ENCODE measurements at regions not wholly inside any gene's neighbourhood (a gene's known extent, or its start where the extent isn't known, plus 50 kb on each side); places are given as distances from the start of the nearest gene placed in this dataset.

- H3K9ac ChIP-seq (ENCODE audit: low read length) = no peak overlapping the region
- no peak overlapping the region for H3K27ac ChIP-seq (ENCODE audit: low read depth, low read length)
- Mint-ChIP-seq H3K27me3 (ENCODE audit: low read depth, unreplicated experiment) (no peaks in the 10 kb centered on the region), H3K36me3 (ENCODE audit: low read depth, unreplicated experiment) (no peaks in the 10 kb centered on the region), H3K9me3 (ENCODE audit: unreplicated experiment) (peaks cover 5% of the 10 kb centered on the region), H3K4me3 (ENCODE audit: unreplicated experiment) (no peak overlapping the region), H3K27ac (ENCODE audit: unreplicated experiment) (no peak overlapping the region), H3K4me1 (ENCODE audit: low read depth, unreplicated experiment) (peaks cover 17% of the 10 kb centered on the region)
- H3K27me3 ChIP-seq (ENCODE audit: insufficient read depth, low read length) = peaks cover 2% of the 10 kb centered on the region
- no peak overlapping the region for H3K4me3 ChIP-seq (ENCODE audit: insufficient read depth, low read depth, low read length)
- no peaks in the 10 kb centered on the region for H3K36me3 ChIP-seq (ENCODE audit: insufficient read depth, low read length)
- H4K20me1 ChIP-seq (ENCODE audit: insufficient read depth, low read length) = no peaks in the 10 kb centered on the region
- DNase-seq (ENCODE audit: low read depth) (no peak), FAIRE-seq (no peak)
- no peak overlapping the region for H3K4me2 ChIP-seq (ENCODE audit: low read length)
- no peak overlapping the region for H2AFZ ChIP-seq (ENCODE audit: low read depth, low read length)
- H3K4me1 ChIP-seq (ENCODE audit: insufficient read depth, low read length) = no peaks in the 10 kb centered on the region
- H3K79me2 ChIP-seq (ENCODE audit: insufficient read depth, low read length) = no peaks in the 10 kb centered on the region
- peaks cover 3% of the 10 kb centered on the region for H3K9me3 ChIP-seq (ENCODE audit: insufficient read depth, low read depth, low read length)
- TF ChIP-seq, protein P1, sequence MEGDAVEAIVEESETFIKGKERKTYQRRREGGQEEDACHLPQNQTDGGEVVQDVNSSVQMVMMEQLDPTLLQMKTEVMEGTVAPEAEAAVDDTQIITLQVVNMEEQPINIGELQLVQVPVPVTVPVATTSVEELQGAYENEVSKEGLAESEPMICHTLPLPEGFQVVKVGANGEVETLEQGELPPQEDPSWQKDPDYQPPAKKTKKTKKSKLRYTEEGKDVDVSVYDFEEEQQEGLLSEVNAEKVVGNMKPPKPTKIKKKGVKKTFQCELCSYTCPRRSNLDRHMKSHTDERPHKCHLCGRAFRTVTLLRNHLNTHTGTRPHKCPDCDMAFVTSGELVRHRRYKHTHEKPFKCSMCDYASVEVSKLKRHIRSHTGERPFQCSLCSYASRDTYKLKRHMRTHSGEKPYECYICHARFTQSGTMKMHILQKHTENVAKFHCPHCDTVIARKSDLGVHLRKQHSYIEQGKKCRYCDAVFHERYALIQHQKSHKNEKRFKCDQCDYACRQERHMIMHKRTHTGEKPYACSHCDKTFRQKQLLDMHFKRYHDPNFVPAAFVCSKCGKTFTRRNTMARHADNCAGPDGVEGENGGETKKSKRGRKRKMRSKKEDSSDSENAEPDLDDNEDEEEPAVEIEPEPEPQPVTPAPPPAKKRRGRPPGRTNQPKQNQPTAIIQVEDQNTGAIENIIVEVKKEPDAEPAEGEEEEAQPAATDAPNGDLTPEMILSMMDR (IDR thresholded peaks at IDR 0.05; ENCODE audit: insufficient read depth, low read depth, low read length) = no peak
- TF ChIP-seq EZH2 (IDR thresholded peaks at IDR 0.05; ENCODE audit: insufficient read depth, low read length) = no peak
Observed at GRCh38 chr6:163827143-163827542, 412.6 kb downstream of the QKI start.

- TF ChIP-seq, protein P1 (IDR thresholded peaks at IDR 0.05; ENCODE audit: insufficient read depth, low read depth, low read length) = no peak
- no peak for TF ChIP-seq EZH2 (IDR thresholded peaks at IDR 0.05; ENCODE audit: insufficient read depth, low read length)
- H3K4me1 Mint-ChIP-seq (ENCODE audit: low read depth, unreplicated experiment) = peaks cover 17% of the 10 kb centered on the region
- FAIRE-seq = no peak
Observed at GRCh38 chr6:163826629-163827028, 412.1 kb downstream of the QKI start.

DNA sequence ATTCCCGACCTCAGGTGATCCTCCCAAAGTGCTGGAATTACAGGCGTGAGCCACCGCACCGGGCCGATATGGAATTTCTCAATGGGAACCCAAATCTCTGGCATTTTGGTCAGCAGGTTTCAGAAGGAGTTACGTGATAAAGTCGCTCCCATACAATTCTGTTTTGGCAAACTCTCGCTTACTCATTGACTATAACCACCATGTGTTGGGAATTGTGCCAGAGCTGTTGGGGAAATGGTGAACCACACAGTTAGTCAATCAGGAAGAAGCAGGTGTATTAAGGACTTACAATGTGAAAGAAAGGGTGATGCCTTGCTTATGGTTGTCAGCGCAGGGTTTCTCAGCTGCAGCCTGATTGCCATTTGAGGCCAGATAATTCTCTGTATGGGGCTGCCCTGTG lies 410.5 kb downstream of the QKI start:
- Histone ChIP-seq H3K36me3 (ENCODE audit: insufficient read depth, low read length) (no peaks in the 10 kb centered on the region), H3K27ac (ENCODE audit: low read depth, low read length) (no peak overlapping the region), H3K4me1 (ENCODE audit: insufficient read depth, low read length) (no peaks in the 10 kb centered on the region), H3K9ac (ENCODE audit: low read length) (no peak overlapping the region), H2AFZ (ENCODE audit: low read depth, low read length) (no peak overlapping the region), H4K20me1 (ENCODE audit: insufficient read depth, low read length) (no peaks in the 10 kb centered on the region), H3K4me2 (ENCODE audit: low read length) (no peak overlapping the region), H3K9me3 (ENCODE audit: insufficient read depth, low read depth, low read length) (peaks cover 3% of the 10 kb centered on the region), H3K4me3 (ENCODE audit: insufficient read depth, low read depth, low read length) (no peak overlapping the region), H3K79me2 (ENCODE audit: insufficient read depth, low read length) (no peaks in the 10 kb centered on the region), H3K27me3 (ENCODE audit: insufficient read depth, low read length) (peaks cover 2% of the 10 kb centered on the region)
- no peaks in the 10 kb centered on the region for H3K36me3 Mint-ChIP-seq (ENCODE audit: low read depth, unreplicated experiment)
- peaks cover 2% of the 10 kb centered on the region for H3K27me3 Mint-ChIP-seq (ENCODE audit: low read depth, unreplicated experiment)
- H3K27ac Mint-ChIP-seq (ENCODE audit: unreplicated experiment) = no peak overlapping the region
- H3K9me3 Mint-ChIP-seq (ENCODE audit: unreplicated experiment) = peaks cover 1% of the 10 kb centered on the region
- H3K4me3 Mint-ChIP-seq (ENCODE audit: unreplicated experiment) = no peak overlapping the region
- no peak for FAIRE-seq
- TF ChIP-seq, protein P1 (IDR thresholded peaks at IDR 0.05; ENCODE audit: insufficient read depth, low read depth, low read length) = no peak
- no peak for TF ChIP-seq EZH2 (IDR thresholded peaks at IDR 0.05; ENCODE audit: insufficient read depth, low read length)
- peaks cover 17% of the 10 kb centered on the region for H3K4me1 Mint-ChIP-seq (ENCODE audit: low read depth, unreplicated experiment)
- DNase-seq (ENCODE audit: low read depth) = peak; percentile 95

More at GRCh38 chr6:163826629-163827028, 412.1 kb downstream of the QKI start:
- H3K9me3 ChIP-seq (ENCODE audit: insufficient read depth, low read depth, low read length) = peaks cover 3% of the 10 kb centered on the region
- H3K9me3 Mint-ChIP-seq (ENCODE audit: unreplicated experiment) = peaks cover 5% of the 10 kb centered on the region
- no peak overlapping the region for H3K4me3 ChIP-seq (ENCODE audit: insufficient read depth, low read depth, low read length)
- peaks cover 2% of the 10 kb centered on the region for H3K27me3 Mint-ChIP-seq (ENCODE audit: low read depth, unreplicated experiment)
- no peak overlapping the region for H3K27ac ChIP-seq (ENCODE audit: low read depth, low read length)
- H3K27me3 ChIP-seq (ENCODE audit: insufficient read depth, low read length) = peaks cover 2% of the 10 kb centered on the region
- no peak overlapping the region for H3K27ac Mint-ChIP-seq (ENCODE audit: unreplicated experiment)
- no peak for DNase-seq (ENCODE audit: low read depth)
- H3K4me1 ChIP-seq (ENCODE audit: insufficient read depth, low read length) = no peaks in the 10 kb centered on the region
- H3K79me2 ChIP-seq (ENCODE audit: insufficient read depth, low read length) = no peaks in the 10 kb centered on the region
- H3K9ac ChIP-seq (ENCODE audit: low read length) = no peak overlapping the region
- no peak overlapping the region for H3K4me2 ChIP-seq (ENCODE audit: low read length)
- no peaks in the 10 kb centered on the region for H3K36me3 Mint-ChIP-seq (ENCODE audit: low read depth, unreplicated experiment)
- H3K4me3 Mint-ChIP-seq (ENCODE audit: unreplicated experiment) = no peak overlapping the region
- no peaks in the 10 kb centered on the region for H4K20me1 ChIP-seq (ENCODE audit: insufficient read depth, low read length)
- no peaks in the 10 kb centered on the region for H3K36me3 ChIP-seq (ENCODE audit: insufficient read depth, low read length)
- no peak overlapping the region for H2AFZ ChIP-seq (ENCODE audit: low read depth, low read length)
